ENCODE measurements at regions not wholly inside any gene's neighbourhood (a gene's known extent, or its start where the extent isn't known, plus 50 kb on each side); places are given as distances from the start of the nearest gene placed in this dataset.

GRCh38 chr18:73408469-73408868 lies 540.7 kb upstream of the NETO1 start:
- intact Hi-C loops (cut with DNase I; ENCODE audit: low total_unique reads) = no loop called here
- no peak for DNase-seq (ENCODE audit: low spot score in 2 of 2)
- no peak for TF ChIP-seq POLR2A (IDR thresholded peaks at IDR 0.05)
- TF ChIP-seq, protein P1, sequence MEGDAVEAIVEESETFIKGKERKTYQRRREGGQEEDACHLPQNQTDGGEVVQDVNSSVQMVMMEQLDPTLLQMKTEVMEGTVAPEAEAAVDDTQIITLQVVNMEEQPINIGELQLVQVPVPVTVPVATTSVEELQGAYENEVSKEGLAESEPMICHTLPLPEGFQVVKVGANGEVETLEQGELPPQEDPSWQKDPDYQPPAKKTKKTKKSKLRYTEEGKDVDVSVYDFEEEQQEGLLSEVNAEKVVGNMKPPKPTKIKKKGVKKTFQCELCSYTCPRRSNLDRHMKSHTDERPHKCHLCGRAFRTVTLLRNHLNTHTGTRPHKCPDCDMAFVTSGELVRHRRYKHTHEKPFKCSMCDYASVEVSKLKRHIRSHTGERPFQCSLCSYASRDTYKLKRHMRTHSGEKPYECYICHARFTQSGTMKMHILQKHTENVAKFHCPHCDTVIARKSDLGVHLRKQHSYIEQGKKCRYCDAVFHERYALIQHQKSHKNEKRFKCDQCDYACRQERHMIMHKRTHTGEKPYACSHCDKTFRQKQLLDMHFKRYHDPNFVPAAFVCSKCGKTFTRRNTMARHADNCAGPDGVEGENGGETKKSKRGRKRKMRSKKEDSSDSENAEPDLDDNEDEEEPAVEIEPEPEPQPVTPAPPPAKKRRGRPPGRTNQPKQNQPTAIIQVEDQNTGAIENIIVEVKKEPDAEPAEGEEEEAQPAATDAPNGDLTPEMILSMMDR (IDR thresholded peaks at IDR 0.05) = no peak
- no peak overlapping the region for H3K4me3 ChIP-seq (ENCODE audit: low read depth, poor library complexity, severe bottlenecking)
- 66 to 71% methylated on average over 5 of the region's 5 CpGs for WGBS, 2 donors

DNA sequence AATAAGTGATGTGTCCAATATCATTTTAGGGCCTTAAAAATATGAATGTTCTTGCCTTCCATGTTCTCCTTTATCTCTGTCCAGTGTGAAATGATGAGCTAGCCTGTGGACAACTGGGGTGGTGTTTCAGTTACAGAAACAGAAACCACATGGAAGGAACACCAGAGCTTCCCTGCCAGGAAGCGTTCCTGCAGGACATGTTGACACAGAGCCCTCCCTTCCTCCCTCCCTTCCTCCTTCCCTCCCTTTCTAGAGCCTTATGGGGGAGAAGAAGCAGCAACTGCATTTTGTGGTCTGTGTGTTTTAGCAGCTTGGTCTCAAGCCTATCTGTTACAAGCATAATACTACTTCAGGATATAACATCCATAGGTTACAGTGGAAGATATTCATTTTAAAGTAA lies 539.7 kb upstream of the NETO1 start:
- no peak for DNase-seq (ENCODE audit: low spot score in 2 of 2)
- TF ChIP-seq POLR2A (IDR thresholded peaks at IDR 0.05) = no peak
- TF ChIP-seq, protein P1 (IDR thresholded peaks at IDR 0.05) = no peak
- 9 to 24% methylated on average over 1 of the region's 1 CpG for WGBS, 2 donors
- no peak overlapping the region for H3K4me3 ChIP-seq (ENCODE audit: low read depth, poor library complexity, severe bottlenecking)
- intact Hi-C loops (cut with DNase I; ENCODE audit: low total_unique reads) = no loop called here

- TF ChIP-seq POLR2A (IDR thresholded peaks at IDR 0.05) = no peak
- TF ChIP-seq, protein P1 (IDR thresholded peaks at IDR 0.05) = no peak
- WGBS, 2 donors = 54 to 59% methylated on average over 4 of the region's 4 CpGs
- intact Hi-C loops (cut with DNase I; ENCODE audit: low total_unique reads) = no loop called here
- no peak overlapping the region for H3K4me3 ChIP-seq (ENCODE audit: low read depth, poor library complexity, severe bottlenecking)
- no peak for DNase-seq (ENCODE audit: low spot score in 2 of 2)
Measured at GRCh38 chr18:73384246-73384645, 516.5 kb upstream of the NETO1 start.

GRCh38 chr18:73381699-73382036 lies 513.9 kb upstream of the NETO1 start:
- no peak overlapping the region for H3K4me3 ChIP-seq (ENCODE audit: low read depth, poor library complexity, severe bottlenecking)
- intact Hi-C loops (cut with DNase I; ENCODE audit: low total_unique reads) = no loop called here
- TF ChIP-seq POLR2A (IDR thresholded peaks at IDR 0.05) = no peak
- TF ChIP-seq, protein P1 (IDR thresholded peaks at IDR 0.05) = no peak
- no peak for DNase-seq (ENCODE audit: low spot score in 2 of 2)

DNA sequence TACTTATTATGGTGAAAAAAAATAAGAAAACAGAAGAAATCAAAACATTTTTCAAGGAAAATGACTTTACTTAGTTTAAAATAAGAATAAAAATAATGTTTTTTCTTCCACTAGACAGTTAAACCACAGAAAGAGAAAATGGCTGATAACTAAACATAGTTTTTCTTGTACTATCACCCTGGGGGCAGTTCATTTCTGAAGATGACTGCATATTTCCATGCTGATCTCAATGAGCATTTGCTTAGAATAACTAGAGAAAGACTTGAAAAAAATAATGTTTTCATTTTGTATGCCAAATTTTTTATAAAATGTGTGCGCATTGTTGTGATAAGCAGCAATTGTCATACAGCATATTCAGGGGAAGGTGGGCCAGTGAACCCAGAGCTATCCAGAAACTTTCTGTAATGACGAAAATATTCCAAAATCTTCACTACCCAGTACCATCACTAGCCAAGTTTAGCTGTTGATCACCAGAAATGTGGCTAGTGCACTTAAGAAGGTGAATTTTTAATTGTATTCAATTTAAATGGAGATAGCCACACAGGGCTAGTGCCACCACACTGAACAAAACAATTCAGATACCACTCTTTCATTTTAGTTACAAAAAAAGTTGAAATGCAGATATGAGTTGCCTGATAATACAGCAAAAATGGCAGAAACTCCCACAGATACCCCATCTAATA lies 513.4 kb upstream of the NETO1 start:
- TF ChIP-seq POLR2A (IDR thresholded peaks at IDR 0.05) = no peak
- TF ChIP-seq, protein P1 (IDR thresholded peaks at IDR 0.05) = no peak
- intact Hi-C loops (cut with DNase I; ENCODE audit: low total_unique reads) = no loop called here
- 82 to 86% methylated on average over 2 of the region's 2 CpGs for WGBS, 2 donors
- DNase-seq (ENCODE audit: low spot score in 2 of 2) = no peak
- H3K4me3 ChIP-seq (ENCODE audit: low read depth, poor library complexity, severe bottlenecking) = no peak overlapping the region

DNA sequence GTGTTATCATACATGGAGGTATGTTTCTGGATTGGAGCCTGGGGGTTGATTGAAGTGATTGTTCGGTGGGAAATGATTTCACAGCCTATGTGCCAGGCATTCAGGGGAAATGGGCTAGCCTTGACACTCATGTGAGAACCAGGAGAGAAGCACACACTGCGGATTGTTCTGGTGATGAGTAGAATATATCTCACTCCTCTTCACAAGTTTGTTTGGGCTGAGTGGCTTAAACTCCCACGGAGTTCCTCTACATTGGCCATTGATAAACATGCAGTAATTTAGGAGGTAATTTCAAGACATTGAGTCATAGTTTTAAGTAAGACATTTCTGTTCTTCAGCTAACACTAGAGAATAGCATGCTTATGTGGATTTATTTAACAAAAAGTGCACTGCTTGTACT lies 498.9 kb upstream of the NETO1 start:
- TF ChIP-seq, protein P1 (IDR thresholded peaks at IDR 0.05) = no peak
- TF ChIP-seq POLR2A (IDR thresholded peaks at IDR 0.05) = no peak
- intact Hi-C loops (cut with DNase I; ENCODE audit: low total_unique reads) = no loop called here
- no peak for DNase-seq (ENCODE audit: low spot score in 2 of 2)
- 63 to 70% methylated on average over 3 of the region's 3 CpGs for WGBS, 2 donors
- H3K4me3 ChIP-seq (ENCODE audit: low read depth, poor library complexity, severe bottlenecking) = no peak overlapping the region
